ENCODE measurements at regions not wholly inside any gene's neighbourhood (a gene's known extent, or its start where the extent isn't known, plus 50 kb on each side); places are given as distances from the start of the nearest gene placed in this dataset.

DNA sequence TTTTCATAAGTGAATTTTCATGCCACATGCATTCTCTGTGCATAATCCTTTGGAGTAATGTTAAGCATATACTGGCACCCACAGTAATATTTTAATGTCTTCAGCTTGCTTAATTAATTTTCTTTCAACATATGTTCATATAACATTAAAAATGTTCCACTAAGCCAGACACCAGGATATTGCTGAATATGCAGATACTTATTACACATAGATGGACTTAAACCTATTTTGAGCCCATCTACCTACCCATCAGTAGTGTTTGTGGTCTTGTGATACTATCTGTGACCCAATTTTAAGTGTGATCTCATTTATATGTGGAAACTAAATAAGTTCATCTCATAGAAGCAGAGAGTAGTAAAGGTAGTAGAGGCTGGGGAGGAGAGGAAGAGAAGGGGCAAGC is 379.5 kb upstream of the JAG1 start:
- DNase-seq = no peak

- no peak for DNase-seq
Observed at GRCh38 chr20:11054266-11054993, 380.6 kb upstream of the JAG1 start.

GRCh38 chr20:11056414-11056813 is 382.6 kb upstream of the JAG1 start:
- no peak for DNase-seq

DNA sequence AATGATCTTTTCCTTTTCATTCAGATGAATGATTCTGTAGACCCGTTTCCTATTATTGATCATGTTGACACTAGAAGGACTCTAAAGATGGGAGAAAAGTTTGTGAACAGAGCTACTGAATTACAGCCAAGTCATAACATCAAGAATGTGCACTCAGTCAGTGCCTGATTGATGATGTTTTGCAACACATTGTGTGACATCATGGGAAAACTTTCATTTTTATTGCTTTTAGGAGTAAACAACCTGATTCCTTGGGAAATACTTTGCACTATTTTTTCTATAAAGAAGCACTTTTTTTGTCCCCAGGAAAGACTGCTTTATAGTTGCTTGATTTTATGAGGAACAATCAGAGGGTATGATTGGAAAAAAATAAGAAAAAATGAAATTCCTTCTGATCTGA is 383.8 kb upstream of the JAG1 start:
- DNase-seq = no peak

DNA sequence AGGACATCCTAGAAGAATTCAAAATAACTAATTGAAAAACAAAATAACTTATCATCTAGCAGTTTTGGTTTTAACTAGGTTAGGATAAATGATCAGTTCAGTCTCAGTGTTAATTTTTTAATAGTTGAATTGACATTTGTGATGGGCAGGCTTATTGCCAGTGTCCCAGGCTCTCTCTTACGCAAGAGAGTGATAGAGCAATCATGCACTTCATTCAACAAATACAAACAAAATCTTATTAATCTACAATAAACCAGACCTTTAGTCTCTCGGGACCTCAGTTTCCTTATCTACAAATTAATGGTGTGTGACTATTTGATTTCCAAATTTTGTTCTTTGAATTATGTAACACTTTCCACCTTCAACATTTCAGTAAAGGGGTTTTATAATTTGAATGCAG is 385.9 kb upstream of the JAG1 start:
- DNase-seq = no peak

- DNase-seq = no peak
Observed at GRCh38 chr20:11060423-11061185, 386.8 kb upstream of the JAG1 start.

DNA sequence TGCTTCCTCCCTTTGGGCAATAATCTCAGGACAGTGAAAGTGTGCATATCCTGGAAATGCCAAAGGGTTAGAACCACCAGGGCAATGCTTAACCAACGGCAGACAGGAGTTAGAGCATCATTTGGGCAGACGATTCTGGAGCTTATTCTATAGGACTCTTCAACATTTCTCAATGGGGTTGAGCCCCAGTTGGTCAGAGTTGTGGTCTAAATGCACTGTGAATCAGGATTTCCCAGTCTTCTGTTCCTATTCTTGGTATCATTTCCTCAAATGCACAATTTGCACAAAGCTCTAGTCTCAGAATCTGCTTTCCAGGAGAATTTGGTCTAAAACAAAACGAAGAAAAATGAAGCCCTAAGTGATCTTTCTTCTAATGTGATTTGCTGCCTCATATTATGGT is 389.6 kb upstream of the JAG1 start:
- DNase-seq = no peak

- DNase-seq = no peak
Observed at GRCh38 chr20:11064946-11065345, 391.1 kb upstream of the JAG1 start.

- DNase-seq = no peak
Observed at GRCh38 chr20:11067359-11067758, 393.6 kb upstream of the JAG1 start.

DNA sequence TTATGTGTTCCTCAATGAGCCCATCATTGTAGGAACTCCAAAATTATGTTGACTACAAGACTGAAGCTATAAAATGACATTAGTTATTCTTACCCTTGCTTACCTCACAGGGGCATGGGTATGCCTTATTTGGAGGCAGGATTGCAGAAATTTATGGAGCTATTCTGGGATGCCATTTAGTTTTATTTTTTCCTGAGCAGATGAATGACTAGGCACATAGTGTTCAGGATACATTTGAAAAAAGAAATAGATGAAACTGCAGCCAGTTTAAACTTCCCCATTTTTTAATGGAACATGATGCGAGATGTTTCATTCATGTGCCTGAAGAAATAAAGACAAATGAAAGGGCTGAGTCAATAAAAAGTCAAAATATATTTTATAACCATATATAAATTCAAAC is 399.2 kb upstream of the JAG1 start:
- DNase-seq = no peak

- DNase-seq = no peak
Observed at GRCh38 chr20:11076434-11077105, 402.8 kb upstream of the JAG1 start.

DNA sequence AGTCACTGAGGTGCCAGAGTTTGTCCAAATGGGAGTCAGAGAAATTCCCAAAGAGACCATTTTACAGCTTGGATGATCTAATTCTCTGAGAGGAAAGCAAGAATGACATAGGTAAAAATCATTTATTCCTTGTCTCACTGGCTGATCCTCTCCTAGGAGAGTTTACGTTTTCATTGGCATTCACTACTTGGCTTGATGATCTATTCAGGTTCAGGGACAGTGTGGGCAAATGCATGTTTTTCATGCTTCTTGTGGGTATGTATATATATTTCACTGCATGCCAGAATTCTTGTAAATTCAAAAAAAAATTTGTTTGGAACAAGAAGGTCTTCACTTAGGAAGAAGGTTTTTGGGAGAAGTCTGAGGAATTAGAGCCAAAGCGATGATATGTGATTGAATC is 403.4 kb upstream of the JAG1 start:
- no peak for DNase-seq

- no peak for DNase-seq
Observed at GRCh38 chr20:11080010-11080409, 406.2 kb upstream of the JAG1 start.

DNA sequence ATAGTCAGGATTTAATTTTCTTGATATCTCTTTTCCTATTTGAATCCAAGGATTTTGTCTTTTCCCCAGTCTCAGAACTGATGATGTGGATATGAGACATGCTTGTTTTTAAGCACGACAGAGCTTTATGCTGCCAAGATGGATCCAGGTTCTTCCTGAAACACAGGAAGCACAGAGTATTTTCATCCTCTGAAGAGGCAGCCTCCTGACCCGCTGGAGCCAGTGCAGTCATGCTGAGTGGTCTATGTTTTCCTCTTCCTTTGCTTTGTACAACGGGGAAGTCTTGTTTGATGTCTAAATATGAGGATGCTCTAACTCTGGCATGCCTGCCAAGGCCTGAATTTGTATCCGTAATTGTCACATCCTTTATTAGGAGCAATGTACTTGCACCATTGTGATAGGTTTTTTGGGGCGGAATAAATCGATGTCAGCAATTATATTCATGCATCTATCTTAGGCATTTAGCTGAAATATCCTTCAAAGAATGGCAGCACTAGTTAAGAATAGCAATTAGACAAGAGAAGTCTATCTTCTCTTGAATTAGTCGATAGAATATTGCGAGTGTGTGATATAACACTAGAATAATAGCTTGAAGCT is 407.1 kb upstream of the JAG1 start:
- DNase-seq = no peak

DNA sequence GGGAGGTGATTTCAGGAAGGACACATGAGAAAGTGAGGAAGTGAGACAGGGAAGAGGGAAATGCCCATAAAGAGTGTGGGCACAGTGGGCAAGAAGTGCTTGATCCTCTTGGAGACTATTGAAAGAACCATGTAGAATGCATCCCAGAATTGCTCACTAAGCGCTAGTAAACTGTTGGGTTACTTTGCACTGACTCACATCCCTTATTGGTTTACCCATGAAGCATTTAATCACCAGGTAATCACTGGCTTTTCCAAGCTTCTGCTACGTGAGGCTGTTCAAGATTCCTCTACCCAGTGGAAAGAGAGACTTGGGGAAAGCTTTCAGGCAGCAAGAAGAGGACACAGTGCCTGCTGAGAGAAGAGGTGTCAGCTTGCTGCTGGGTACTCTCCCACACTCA is 410.0 kb upstream of the JAG1 start:
- DNase-seq = no peak

DNA sequence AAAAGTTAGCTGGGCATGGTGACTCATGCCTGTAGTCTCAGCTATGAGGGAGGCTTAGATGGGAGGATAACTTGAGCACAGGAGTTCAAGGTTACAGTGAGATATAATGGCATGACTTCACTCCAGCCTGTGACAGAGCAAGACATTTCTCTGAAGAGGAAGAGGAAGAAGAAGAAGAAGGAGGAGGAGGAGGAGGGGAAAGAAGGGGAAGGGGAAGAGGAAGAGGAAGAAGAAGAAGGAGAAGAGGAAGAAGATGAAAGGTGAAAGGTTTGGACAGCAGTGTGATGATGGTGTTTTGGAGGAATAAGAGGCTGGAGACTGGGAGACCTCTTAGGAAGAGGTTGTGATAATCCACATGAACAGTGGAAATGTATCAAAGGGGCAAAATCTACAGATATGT is 410.7 kb upstream of the JAG1 start:
- DNase-seq = no peak

- no peak for DNase-seq
Observed at GRCh38 chr20:11086970-11087369, 413.2 kb upstream of the JAG1 start.

DNA sequence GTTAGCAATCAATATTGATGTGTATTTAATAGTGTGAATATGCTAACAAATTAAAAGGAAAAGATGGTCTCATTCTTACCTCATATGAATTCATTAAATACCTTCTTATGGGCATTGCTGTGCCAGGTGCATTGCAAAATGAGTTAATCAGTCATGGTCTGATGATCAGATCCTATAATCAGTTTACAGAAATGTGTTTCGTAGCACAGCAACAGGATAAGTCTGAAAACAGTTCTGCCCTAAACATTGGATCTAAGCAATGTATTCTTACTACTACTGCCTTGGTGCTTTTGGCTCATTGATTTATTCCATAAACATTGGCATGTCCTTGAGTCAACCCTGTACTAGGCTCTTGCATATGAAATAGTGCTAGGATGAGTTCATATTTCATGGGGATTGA is 417.0 kb upstream of the JAG1 start:
- no peak for DNase-seq

DNA sequence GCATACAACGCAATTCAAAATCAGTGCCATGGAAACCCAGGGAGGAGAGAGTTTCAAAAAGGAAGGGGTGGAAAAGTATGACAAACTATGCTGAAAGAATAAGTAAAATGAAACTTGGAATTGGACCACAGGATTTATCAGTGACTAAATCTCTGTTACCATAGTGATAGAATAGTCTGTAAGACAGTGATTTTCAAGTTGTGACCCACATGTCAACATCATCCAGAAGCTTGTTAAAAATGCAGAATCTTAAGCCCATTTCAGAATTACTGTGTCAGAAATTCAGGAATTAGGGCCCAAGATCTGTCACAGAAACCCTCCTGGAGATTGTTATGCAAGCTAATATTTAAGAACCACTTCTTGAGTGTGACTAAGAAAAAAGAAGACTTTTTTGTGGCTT is 417.7 kb upstream of the JAG1 start:
- no peak for DNase-seq

DNA sequence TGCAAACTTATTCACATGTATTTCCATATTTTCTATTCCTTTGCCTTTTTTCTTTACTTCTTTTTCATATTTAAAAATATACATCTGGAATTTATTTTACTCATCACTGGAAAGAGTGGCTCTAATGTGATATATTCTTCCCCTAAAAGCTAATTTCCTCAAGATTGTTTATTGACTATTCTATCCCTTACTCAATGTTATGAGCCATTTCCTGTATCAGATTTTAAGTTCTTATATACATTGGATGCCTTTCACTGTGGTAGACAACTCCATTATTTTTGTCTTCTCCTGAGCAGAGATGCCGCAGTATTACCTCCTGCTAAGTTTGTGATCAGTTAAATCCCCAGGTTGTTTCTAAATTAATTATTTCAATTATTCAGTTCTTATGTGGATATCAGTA is 418.4 kb upstream of the JAG1 start:
- no peak for DNase-seq

GRCh38 chr20:11094196-11094595 is 420.4 kb upstream of the JAG1 start:
- no peak for DNase-seq

GRCh38 chr20:11094711-11095110 is 420.9 kb upstream of the JAG1 start:
- no peak for DNase-seq

DNA sequence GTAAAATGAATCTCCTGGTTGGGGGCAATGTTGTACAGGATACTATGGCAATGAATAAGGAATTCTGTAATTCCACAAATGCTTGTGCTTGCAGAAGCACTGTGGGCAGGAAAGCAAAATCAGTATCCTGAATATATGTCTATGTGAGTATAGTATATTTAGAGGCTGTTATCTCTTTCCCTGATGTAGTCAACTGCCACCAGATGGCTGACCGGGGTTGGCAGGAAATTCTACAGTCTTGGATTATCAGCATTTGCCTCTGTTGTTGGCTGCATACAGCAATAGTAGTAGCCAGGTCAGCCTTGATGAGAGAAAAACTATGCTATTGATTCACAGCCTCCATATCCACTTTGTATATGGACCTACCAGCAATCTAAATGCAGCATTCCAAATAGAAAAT is 425.1 kb upstream of the JAG1 start:
- DNase-seq = no peak

GRCh38 chr20:11101243-11101642 is 427.4 kb upstream of the JAG1 start:
- DNase-seq = no peak

All from cerebellar nuclear complex (tissue), 1 donor.